C4-2B (cell line): ENCODE measurements at regions not wholly inside any gene's neighbourhood (a gene's known extent, or its start where the extent isn't known, plus 50 kb on each side); places are given as distances from the start of the nearest gene placed in this dataset.
A peak's percentile ranks its signal among the peaks of the same experiment; 100 is the strongest.

Experiments used
- H3K27ac ChIP-seq: fragments of 450-650 bp; 2 replicates; pipeline ENCODE4 v1.5.1; 2017
- CTCF ChIP-seq: fragments of 450-650 bp; conservative IDR thresholded peaks from 2 replicates; pipeline ENCODE4 v1.5.1; 2017; ENCODE audit warnings: mild to moderate bottlenecking
- ZFX ChIP-seq: fragments of 450-650 bp; IDR thresholded peaks from 2 replicates; pipeline ENCODE4 v1.6.1; 2017

GRCh38 chr6:44733868-44734267, 346.4 kb downstream of the CDC5L start:
- peak overlapping the region; percentile 55 for H3K27ac ChIP-seq
- no peak for TF ChIP-seq ZFX
- TF ChIP-seq CTCF, result no peak

DNA sequence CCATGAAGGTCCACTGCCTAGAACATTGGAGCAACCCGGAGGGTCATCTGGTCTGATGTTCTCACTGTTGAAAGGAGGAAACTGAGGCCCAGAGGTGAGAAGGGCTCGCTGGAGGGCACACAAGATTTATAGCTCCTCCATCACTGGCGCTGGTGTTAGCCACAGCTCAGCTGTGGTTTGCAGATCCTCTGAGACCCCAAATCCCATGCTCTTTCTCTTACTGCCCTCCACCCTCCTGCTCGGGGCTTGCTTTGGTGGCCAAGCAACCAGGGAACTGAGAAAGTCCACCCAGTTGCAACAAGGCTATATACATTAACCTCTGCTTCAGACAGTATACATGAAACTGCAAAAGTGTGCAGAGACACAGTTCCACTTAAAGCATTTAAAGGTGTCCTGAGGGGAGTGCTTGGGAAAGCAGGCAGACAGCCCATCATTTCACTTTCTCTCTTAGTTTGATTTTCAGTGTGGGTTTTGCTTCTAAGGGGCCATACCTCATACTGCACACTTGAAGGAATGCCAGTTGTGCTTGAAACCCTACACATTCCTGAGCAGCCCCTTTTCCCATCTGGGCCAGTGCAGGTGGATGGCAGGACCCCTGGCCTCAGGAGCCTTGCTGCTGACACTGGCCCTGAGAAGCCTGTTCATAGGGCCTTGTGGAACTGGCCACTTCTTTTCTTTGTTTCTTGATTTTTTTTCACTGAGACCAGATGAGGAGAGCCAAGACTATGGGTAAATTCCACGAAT, 347.6 kb downstream of the CDC5L start:
- no peak for TF ChIP-seq ZFX
- TF ChIP-seq CTCF, result no peak
- H3K27ac ChIP-seq, result no peak overlapping the region

- H3K27ac ChIP-seq, result no peak overlapping the region
- TF ChIP-seq ZFX, result no peak
- no peak for TF ChIP-seq CTCF
These were observed 348.1 kb downstream of the CDC5L start for GRCh38 chr6:44735630-44735963.

DNA sequence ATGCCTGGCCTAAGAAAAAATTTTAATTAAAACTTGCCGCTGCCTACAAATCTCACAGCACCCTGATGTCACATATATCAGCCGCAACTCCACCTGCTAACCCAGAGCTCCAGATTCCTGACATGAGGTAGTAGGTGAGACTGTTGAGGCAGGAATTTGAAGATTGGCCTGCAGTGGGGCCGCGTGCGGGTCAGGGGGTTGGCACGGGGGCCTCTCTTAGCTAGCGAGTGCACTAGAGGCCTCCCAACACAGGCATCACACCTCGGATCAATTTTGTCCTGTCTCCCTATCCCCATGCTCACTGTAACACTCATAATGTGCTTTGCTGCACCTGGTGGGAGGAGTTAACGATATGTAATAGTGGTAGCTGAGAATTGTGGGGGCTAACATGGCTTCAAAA, 349.8 kb downstream of the CDC5L start:
- H3K27ac ChIP-seq, result no peak overlapping the region
- TF ChIP-seq CTCF (no peak), ZFX (no peak)

DNA sequence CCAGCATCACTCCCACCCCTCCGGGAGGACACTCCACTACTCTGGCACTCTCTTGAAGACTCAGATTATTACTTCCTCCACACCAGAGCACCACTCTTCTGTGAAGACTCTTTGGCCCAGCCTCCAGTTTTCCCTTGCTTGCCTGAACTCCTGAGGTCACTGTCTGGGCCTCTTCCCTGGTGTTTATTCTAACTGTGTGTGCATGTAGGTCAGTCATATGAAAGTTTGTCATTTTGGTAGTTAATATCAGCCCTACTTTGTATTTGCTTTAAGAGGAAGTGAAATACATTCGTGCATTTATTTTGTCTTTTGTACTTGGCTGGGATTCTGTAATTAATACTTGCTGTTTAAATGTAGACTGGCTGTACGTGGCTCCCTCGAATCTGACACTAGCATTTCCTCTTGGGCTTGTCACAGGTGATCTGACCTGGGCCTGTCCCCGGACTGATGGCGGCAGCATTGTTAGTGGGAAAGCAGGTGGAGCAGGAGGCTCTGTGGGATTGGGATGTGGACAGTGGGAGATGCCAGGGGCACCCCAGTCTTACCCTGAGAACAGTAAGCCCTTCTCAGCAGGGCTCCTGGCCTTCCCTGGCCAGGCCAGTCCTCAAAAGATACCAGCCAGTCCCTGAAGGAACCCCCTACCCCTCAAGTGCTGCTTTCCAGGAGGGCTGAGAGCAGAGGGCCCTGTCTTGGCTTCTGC, 350.5 kb downstream of the CDC5L start:
- H3K27ac ChIP-seq, result no peak overlapping the region
- TF ChIP-seq CTCF (no peak), ZFX (no peak)

- no peak overlapping the region for H3K27ac ChIP-seq
- TF ChIP-seq CTCF, result no peak
- TF ChIP-seq ZFX, result no peak
These were observed 351.2 kb downstream of the CDC5L start for GRCh38 chr6:44738601-44739146.

GRCh38 chr6:44739181-44739580, 351.7 kb downstream of the CDC5L start:
- no peak for TF ChIP-seq CTCF
- TF ChIP-seq ZFX, result no peak
- no peak overlapping the region for H3K27ac ChIP-seq
